ENCODE measurements at regions not wholly inside any gene's neighbourhood (a gene's known extent, or its start where the extent isn't known, plus 50 kb on each side); places are given as distances from the start of the nearest gene placed in this dataset.

DNA sequence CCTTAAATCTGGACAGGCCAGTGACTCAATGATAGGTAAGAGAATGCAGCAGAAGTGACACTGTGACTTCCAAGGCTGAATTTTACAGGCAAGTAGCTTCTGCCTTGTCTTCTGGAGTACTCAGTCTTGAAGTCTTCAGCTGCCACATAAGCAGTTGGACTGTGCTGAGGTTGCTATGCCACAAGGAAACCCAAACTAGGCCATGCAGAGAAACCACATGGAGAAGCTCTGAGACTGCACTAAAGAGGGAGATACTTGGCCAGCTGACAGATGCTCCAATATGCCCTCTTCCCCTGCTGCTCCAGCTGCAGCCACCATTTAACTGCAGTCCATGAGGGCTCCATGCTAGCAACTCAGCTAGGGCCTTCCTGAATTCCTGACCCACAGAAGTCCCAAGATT lies 119.4 kb upstream of the GADL1 start:
- Histone ChIP-seq H3K4me2 (no peak overlapping the region), H3K4me3 (no peak overlapping the region), H3K9me3 (no peaks in the 10 kb centered on the region), H3K27ac (no peak overlapping the region), H3K4me1 (no peaks in the 10 kb centered on the region)
- ATAC-seq (no peak), FAIRE-seq (no peak), DNase-seq (ENCODE audit: low read depth in 1 of 2, low spot score in 1 of 2) (no peak)
- ChIA-PET CTCF (no interaction called here), POLR2A (no interaction called here)
- TF ChIP-seq RAD21 (conservative IDR thresholded peaks at IDR 0.05 in 1 of 2, IDR thresholded peaks at IDR 0.05 in 1 of 2) (no peak), EHF (CRISPR knock-in tag; IDR thresholded peaks at IDR 0.05) (no peak), CBX2 (IDR thresholded peaks at IDR 0.05; ENCODE audit: borderline replicate concordance, low read depth) (no peak), BHLHE40 (IDR thresholded peaks at IDR 0.05; ENCODE audit: low read depth, low read length) (no peak), ESRRA (IDR thresholded peaks at IDR 0.05; ENCODE audit: borderline replicate concordance, low read length) (no peak), SREBF2 (IDR thresholded peaks at IDR 0.05) (no peak), FOSB (CRISPR knock-in tag; IDR thresholded peaks at IDR 0.05) (no peak), RCOR1 (IDR thresholded peaks at IDR 0.05; ENCODE audit: low read depth, low read length) (no peak), MAZ (IDR thresholded peaks at IDR 0.05; ENCODE audit: borderline replicate concordance, low read depth, low read length) (no peak), KDM1A (IDR thresholded peaks at IDR 0.05; ENCODE audit: low read depth) (no peak), HEYL (CRISPR knock-in tag; IDR thresholded peaks at IDR 0.05) (no peak), HOXA7 (CRISPR knock-in tag; IDR thresholded peaks at IDR 0.05) (no peak), FOSL2 (IDR thresholded peaks at IDR 0.05) (no peak), FOSL2 (CRISPR knock-in tag; IDR thresholded peaks at IDR 0.05) (no peak), ZNF302 (CRISPR knock-in tag; IDR thresholded peaks at IDR 0.05) (no peak), SMC3 (IDR thresholded peaks at IDR 0.05) (no peak), KDM5A (IDR thresholded peaks at IDR 0.05) (no peak), NR3C1 (IDR thresholded peaks at IDR 0.05) (no peak)
- TF ChIP-seq, protein P1, sequence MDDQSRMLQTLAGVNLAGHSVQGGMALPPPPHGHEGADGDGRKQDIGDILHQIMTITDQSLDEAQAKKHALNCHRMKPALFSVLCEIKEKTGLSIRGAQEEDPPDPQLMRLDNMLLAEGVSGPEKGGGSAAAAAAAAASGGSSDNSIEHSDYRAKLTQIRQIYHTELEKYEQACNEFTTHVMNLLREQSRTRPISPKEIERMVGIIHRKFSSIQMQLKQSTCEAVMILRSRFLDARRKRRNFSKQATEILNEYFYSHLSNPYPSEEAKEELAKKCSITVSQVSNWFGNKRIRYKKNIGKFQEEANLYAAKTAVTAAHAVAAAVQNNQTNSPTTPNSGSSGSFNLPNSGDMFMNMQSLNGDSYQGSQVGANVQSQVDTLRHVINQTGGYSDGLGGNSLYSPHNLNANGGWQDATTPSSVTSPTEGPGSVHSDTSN (IDR thresholded peaks at IDR 0.05): no peak
- TF ChIP-seq, protein P2, sequence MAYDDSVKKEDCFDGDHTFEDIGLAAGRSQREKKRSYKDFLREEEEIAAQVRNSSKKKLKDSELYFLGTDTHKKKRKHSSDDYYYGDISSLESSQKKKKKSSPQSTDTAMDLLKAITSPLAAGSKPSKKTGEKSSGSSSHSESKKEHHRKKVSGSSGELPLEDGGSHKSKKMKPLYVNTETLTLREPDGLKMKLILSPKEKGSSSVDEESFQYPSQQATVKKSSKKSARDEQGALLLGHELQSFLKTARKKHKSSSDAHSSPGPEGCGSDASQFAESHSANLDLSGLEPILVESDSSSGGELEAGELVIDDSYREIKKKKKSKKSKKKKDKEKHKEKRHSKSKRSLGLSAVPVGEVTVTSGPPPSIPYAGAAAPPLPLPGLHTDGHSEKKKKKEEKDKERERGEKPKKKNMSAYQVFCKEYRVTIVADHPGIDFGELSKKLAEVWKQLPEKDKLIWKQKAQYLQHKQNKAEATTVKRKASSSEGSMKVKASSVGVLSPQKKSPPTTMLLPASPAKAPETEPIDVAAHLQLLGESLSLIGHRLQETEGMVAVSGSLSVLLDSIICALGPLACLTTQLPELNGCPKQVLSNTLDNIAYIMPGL (CRISPR knock-in tag; IDR thresholded peaks at IDR 0.05; ENCODE audit: borderline replicate concordance): no peak

DNA sequence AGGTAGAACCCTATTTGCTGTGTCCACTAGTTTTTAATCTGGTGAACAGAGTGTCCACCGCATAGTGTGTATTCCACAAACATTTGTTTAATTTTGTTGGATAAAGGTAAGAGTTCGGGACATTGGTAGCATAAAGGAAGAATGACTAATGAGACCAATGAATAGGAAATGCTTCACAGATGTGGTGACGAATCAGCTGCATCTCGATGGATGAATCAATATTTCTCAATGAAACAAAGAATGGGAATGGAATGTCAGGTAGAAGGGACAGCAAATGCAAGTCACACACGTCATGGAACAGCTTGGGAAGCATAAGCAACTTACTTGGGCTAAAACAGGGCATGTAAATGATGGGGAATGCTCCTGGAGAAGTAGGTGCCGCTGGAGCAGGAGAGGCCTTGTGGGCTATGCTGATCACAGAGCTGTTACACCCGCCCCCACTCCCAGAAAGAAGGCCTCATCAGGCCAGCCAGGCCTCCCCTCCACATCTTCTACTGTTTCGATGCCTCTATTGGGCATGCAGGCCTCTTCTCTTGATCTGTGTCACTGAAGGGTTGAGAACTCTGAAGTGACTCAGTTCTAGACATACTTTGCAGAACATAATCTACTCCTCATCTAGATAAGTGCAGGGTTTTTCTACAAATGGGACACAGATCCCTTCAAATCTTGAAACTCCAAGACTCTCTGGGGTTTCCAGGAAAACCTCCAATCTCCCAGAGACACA lies 120.0 kb upstream of the GADL1 start:
- no peak overlapping the region for H3K4me3 ChIP-seq
- no peak overlapping the region for H3K27ac ChIP-seq
- no peak for DNase-seq (ENCODE audit: low read depth in 1 of 2, low spot score in 1 of 2)
- TF ChIP-seq HOXA7 (CRISPR knock-in tag; IDR thresholded peaks at IDR 0.05) (no peak), CBX2 (IDR thresholded peaks at IDR 0.05; ENCODE audit: borderline replicate concordance, low read depth) (no peak), JUNB (IDR thresholded peaks at IDR 0.05) (no peak), MAFK (IDR thresholded peaks at IDR 0.05; ENCODE audit: partially characterized antibody) (no peak), POLR2AphosphoS2 (conservative IDR thresholded peaks at IDR 0.05; ENCODE audit: low read length) (no peak), RCOR1 (IDR thresholded peaks at IDR 0.05; ENCODE audit: low read depth, low read length) (no peak), HOXB13 (CRISPR knock-in tag; IDR thresholded peaks at IDR 0.05; ENCODE audit: low read depth) (no peak), TFCP2L1 (CRISPR knock-in tag; IDR thresholded peaks at IDR 0.05) (no peak), BHLHE40 (IDR thresholded peaks at IDR 0.05; ENCODE audit: low read depth, low read length) (no peak), MAZ (IDR thresholded peaks at IDR 0.05; ENCODE audit: borderline replicate concordance, low read depth, low read length) (no peak), KDM1A (IDR thresholded peaks at IDR 0.05; ENCODE audit: low read depth) (no peak), NR3C1 (IDR thresholded peaks at IDR 0.05) (no peak), CHD4 (IDR thresholded peaks at IDR 0.05; ENCODE audit: borderline replicate concordance) (no peak), MYC (IDR thresholded peaks at IDR 0.05; ENCODE audit: borderline replicate concordance, low read length) (no peak), GATA3 (IDR thresholded peaks at IDR 0.05; ENCODE audit: borderline replicate concordance) (no peak), RFX5 (IDR thresholded peaks at IDR 0.05) (no peak)
- TF ChIP-seq, protein P3, sequence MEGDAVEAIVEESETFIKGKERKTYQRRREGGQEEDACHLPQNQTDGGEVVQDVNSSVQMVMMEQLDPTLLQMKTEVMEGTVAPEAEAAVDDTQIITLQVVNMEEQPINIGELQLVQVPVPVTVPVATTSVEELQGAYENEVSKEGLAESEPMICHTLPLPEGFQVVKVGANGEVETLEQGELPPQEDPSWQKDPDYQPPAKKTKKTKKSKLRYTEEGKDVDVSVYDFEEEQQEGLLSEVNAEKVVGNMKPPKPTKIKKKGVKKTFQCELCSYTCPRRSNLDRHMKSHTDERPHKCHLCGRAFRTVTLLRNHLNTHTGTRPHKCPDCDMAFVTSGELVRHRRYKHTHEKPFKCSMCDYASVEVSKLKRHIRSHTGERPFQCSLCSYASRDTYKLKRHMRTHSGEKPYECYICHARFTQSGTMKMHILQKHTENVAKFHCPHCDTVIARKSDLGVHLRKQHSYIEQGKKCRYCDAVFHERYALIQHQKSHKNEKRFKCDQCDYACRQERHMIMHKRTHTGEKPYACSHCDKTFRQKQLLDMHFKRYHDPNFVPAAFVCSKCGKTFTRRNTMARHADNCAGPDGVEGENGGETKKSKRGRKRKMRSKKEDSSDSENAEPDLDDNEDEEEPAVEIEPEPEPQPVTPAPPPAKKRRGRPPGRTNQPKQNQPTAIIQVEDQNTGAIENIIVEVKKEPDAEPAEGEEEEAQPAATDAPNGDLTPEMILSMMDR (IDR thresholded peaks at IDR 0.05): no peak
- H3K9me3 ChIP-seq: no peaks in the 10 kb centered on the region
- H3K4me2 ChIP-seq: no peak overlapping the region
- POLR2A ChIA-PET: no interaction called here
- H3K4me1 ChIP-seq: no peaks in the 10 kb centered on the region
- 26% methylated on average over 8 of the region's 8 CpGs for WGBS (ENCODE audit: missing lambda C conversion rate)
- no peak for FAIRE-seq
- CTCF ChIA-PET: no interaction called here
- no peak for ATAC-seq

Measured in A549 (cell line).